Skeletal muscle satellite cell (primary cell): ENCODE measurements at regions not wholly inside any gene's neighbourhood (a gene's known extent, or its start where the extent isn't known, plus 50 kb on each side); places are given as distances from the start of the nearest gene placed in this dataset.
A peak's percentile ranks its signal among the peaks of the same experiment; 100 is the strongest.

ENCODE experiments used
- H3K27me3 ChIP-seq: 2 replicates; pipeline ENCODE4 v1.7.0; 2013; ENCODE audit warnings: low read length; ENCODE audit not compliant: control insufficient read depth, insufficient read depth
- H3K36me3 ChIP-seq: 2 replicates; pipeline ENCODE4 v1.7.0; 2013; ENCODE audit warnings: mild to moderate bottlenecking, control low read depth, low read length; ENCODE audit not compliant: insufficient read depth
- H3K4me1 ChIP-seq: 2 replicates; pipeline ENCODE4 v1.7.0; 2013; ENCODE audit warnings: low read length; ENCODE audit not compliant: control insufficient read depth, insufficient read depth
- H3K4me2 ChIP-seq: 2 replicates; pipeline ENCODE4 v1.7.0; 2013; ENCODE audit warnings: mild to moderate bottlenecking, low read length
- H3K4me3 ChIP-seq: 2 replicates; pipeline ENCODE4 v1.7.0; 2013; ENCODE audit warnings: low read length
- H3K9ac ChIP-seq: 2 replicates; pipeline ENCODE4 v1.7.0; 2013; ENCODE audit warnings: mild to moderate bottlenecking, low read depth, low read length, moderate library complexity
- H3K9me3 ChIP-seq: replicated peaks from 2 replicates; pipeline ENCODE4 v1.7.0; 2013; ENCODE audit warnings: mild to moderate bottlenecking, control low read depth, low read length

DNA sequence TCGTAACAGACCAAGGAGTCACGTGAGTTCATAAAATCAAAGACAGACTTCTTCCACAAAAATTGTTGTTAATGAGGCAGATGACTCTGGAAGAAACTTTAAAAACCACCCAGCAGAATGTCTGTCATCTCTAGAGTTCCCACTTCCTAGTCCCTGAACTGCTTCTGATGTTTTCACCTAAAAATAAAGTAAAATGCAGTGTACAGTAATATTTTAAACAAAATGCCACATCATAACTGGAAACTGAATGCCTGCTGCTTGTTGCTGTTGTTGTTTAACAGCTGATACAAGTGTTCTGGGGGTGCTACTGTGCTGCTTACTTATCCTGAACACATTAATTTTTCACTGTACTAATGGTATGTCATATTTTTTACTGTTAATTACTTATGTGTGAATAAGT lies 577.2 kb downstream of the MTRR start:
- no peak overlapping the region for H3K4me3 ChIP-seq
- no peaks in the 10 kb centered on the region for H3K36me3 ChIP-seq
- H3K9ac ChIP-seq: no peak overlapping the region
- no peaks in the 10 kb centered on the region for H3K9me3 ChIP-seq
- no peaks in the 10 kb centered on the region for H3K4me1 ChIP-seq
- H3K27me3 ChIP-seq: no peaks in the 10 kb centered on the region
- no peak overlapping the region for H3K4me2 ChIP-seq

DNA sequence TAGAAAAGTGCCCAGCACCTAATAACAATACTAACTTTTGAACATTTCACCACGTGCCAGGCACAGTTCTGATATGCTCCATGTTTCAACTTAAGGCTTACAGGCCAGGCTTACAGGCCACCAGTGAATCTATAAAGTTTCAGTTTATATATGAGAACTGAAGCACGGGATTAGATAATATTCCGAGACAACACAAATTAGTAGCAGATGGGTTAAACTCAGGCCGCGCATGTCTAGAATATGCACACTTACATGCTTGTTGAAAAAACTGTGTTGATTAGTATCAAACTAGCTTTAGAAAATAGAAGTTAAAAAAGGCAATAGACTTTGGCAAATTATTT lies 587.9 kb downstream of the MTRR start:
- H3K4me2 ChIP-seq: peak overlapping the region; percentile 82
- H3K9me3 ChIP-seq: no peaks in the 10 kb centered on the region
- H3K36me3 ChIP-seq: peaks cover 4% of the 10 kb centered on the region
- H3K9ac ChIP-seq: peak overlapping the region; percentile 69
- peaks cover 10% of the 10 kb centered on the region for H3K4me1 ChIP-seq
- no peak overlapping the region for H3K4me3 ChIP-seq
- H3K27me3 ChIP-seq: no peaks in the 10 kb centered on the region

DNA sequence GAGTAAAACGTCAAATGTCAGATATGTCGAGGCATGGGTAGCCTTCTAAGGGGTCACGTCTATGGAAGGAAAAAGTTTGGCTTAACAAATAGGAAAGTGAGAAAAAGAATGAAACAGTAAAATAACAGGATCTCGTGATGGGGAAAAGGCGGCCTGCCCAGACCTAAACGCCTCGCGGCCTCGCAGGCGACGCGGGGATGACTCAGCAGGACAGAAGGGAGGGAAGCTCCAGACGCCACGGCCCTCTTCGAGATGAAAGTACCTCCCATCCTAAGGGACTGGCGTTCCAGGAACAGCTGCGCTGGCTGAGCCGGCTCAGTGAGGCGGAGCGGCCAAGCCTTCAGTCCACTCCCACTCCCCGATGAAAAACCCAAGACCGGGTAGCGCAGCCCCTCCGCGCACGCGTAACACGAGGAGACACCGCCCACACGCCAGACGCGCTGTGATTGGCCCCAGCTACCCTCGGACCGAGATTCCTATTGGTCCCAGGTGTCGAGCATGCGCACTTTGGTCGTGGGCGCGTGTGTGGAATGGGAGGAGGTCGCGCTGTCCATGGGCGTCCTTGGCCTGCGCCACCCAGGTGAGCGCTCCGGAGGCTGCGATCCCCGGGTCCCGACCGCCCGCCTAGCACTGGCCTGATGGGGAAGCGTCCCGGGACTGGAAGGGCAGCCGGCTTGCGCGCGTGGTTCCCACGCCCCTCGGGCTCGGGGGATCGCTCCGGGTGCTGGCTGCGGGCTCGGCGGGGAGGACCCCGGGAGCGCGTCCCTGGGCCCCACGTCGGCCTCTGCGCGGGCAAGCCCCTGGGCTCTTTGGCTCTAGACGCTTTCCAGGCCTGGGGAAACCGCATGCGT lies 588.5 kb downstream of the MTRR start:
- Histone ChIP-seq H3K9me3 (no peaks in the 10 kb centered on the region), H3K4me3 (peak overlapping the region; percentile 84), H3K9ac (peak overlapping the region; percentile 91), H3K4me2 (peak overlapping the region; percentile 82), H3K36me3 (peaks cover 4% of the 10 kb centered on the region), H3K4me1 (peaks cover 10% of the 10 kb centered on the region), H3K27me3 (no peaks in the 10 kb centered on the region)

DNA sequence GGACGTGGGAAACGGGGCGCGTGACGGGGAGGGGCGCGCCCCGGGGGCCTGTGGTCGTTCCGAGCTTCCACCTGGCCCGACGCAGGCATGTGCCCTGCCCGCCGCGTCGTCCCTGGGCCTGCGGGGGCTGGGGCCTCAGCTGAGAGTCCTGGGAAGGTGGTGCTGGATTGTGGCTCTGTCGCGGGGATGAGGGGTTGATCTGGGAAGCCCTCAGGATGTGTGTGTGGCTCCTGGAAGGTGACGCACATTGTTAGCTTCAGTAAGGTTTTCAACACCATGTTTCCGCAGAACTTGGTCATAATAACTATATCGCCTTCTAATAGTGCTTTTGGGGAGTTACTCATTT lies 589.1 kb downstream of the MTRR start:
- Histone ChIP-seq H3K4me2 (peak overlapping the region; percentile 82), H3K9me3 (no peaks in the 10 kb centered on the region), H3K36me3 (peaks cover 4% of the 10 kb centered on the region), H3K27me3 (no peaks in the 10 kb centered on the region), H3K4me3 (peak overlapping the region; percentile 84), H3K9ac (peak overlapping the region; percentile 91), H3K4me1 (peaks cover 10% of the 10 kb centered on the region)

DNA sequence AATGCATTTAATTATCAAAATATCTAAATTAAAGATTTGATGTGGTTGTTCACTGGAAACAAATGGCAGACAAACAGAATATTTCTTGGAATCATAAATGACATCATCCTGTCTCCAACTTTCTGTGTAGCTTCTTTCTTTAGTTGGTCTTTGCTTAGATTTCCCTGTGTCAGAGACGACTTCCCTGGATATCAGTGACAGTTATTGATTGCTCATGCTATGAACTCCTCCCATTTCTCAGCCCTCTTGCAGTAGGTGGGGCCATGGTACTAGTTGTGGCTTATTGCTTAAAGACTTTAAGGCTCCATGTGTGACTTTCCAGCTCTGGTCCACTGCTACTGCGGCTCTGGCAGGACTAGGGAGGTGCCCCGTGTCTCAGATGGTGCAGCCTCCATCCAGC lies 592.6 kb downstream of the MTRR start:
- H3K36me3 ChIP-seq: peaks cover 4% of the 10 kb centered on the region
- no peak overlapping the region for H3K9ac ChIP-seq
- H3K4me3 ChIP-seq: no peak overlapping the region
- H3K9me3 ChIP-seq: no peaks in the 10 kb centered on the region
- H3K27me3 ChIP-seq: no peaks in the 10 kb centered on the region
- H3K4me1 ChIP-seq: peaks cover 10% of the 10 kb centered on the region
- H3K4me2 ChIP-seq: no peak overlapping the region

DNA sequence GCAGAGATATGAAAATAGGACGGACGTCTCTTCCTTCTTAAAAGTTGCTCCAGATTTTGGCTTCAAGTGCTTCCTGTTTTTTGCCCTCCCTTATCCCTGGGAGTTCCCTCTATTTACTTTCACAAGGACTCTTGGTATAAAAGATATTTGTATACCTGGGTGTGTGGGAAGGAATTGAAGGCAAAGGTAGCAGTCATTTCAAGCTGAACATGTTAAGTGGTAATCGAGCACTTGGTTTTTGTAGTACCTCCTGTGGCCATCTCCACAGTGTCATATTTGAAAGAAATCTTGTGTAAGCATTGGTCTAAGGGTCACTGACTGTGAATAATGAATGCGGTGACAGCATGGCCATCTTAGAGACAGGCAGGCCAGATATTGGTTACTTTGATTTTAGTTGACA lies 593.6 kb downstream of the MTRR start:
- no peak overlapping the region for H3K4me3 ChIP-seq
- H3K9me3 ChIP-seq: no peaks in the 10 kb centered on the region
- peaks cover 4% of the 10 kb centered on the region for H3K4me1 ChIP-seq
- H3K4me2 ChIP-seq: no peak overlapping the region
- H3K9ac ChIP-seq: no peak overlapping the region
- peaks cover 4% of the 10 kb centered on the region for H3K36me3 ChIP-seq
- H3K27me3 ChIP-seq: no peaks in the 10 kb centered on the region

DNA sequence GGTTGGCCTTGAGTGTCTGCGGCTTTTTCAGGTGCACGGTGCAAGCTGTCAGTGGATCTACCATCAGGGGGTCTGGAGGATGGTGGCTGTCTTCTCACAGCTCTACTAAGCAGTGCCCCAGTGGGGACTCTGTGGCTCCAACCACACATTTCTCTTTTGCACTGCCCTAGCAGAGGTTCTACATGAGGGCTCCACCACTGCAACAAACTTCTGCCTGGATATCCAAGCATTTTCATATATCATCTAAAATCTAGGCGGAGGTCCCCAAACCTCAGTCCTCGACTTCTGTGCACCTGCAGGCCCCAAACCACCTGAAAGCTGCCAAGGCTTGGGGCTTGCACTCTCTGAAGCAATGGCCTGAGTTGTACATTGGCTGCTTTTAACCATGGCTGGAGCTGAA lies 601.5 kb downstream of the MTRR start:
- Histone ChIP-seq H3K4me3 (no peak overlapping the region), H3K27me3 (no peaks in the 10 kb centered on the region), H3K4me2 (no peak overlapping the region), H3K36me3 (no peaks in the 10 kb centered on the region), H3K4me1 (no peaks in the 10 kb centered on the region), H3K9me3 (no peaks in the 10 kb centered on the region), H3K9ac (no peak overlapping the region)

DNA sequence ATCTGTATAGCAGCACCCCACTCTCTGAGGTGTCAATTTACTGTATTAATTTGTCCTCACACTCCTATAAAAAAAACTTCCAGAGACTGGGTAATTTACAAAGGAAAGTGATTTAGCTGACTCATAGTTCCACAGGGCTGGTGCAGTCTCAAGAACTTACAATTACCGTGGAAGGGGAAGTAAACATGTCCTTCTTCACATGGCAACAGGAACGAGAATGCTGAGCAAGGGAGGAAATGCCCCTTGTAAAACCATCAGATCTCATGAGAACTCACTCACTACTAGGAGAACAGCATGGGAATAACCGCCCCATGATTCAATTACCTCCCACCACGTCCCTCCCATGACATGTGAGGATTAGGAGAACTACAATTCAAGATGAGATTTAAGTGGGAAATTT lies 602.6 kb downstream of the MTRR start:
- Histone ChIP-seq H3K4me3 (no peak overlapping the region), H3K4me1 (no peaks in the 10 kb centered on the region), H3K27me3 (no peaks in the 10 kb centered on the region), H3K4me2 (no peak overlapping the region), H3K36me3 (no peaks in the 10 kb centered on the region), H3K9ac (no peak overlapping the region), H3K9me3 (no peaks in the 10 kb centered on the region)

DNA sequence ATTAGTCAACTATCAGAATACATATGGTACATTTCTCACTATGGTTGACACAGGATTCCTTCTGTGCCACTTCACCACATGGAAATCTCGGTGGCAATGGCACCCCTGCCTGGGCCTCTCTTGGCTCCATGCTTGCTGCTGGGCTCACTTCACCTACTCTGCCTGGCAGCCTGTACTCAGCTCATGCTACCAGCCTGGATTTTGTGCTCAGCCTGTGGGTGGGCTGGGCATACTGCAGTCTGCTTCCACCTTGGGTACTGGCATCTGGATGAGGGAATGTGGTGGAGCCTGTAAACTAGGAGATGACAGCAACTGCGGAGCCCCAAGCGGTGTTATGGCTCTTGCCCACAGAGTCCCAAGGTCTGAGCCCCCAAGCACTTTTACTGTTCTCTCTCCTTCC lies 604.1 kb downstream of the MTRR start:
- H3K9ac ChIP-seq: no peak overlapping the region
- no peak overlapping the region for H3K4me2 ChIP-seq
- H3K4me1 ChIP-seq: no peaks in the 10 kb centered on the region
- H3K4me3 ChIP-seq: no peak overlapping the region
- no peaks in the 10 kb centered on the region for H3K9me3 ChIP-seq
- H3K36me3 ChIP-seq: no peaks in the 10 kb centered on the region
- H3K27me3 ChIP-seq: no peaks in the 10 kb centered on the region

DNA sequence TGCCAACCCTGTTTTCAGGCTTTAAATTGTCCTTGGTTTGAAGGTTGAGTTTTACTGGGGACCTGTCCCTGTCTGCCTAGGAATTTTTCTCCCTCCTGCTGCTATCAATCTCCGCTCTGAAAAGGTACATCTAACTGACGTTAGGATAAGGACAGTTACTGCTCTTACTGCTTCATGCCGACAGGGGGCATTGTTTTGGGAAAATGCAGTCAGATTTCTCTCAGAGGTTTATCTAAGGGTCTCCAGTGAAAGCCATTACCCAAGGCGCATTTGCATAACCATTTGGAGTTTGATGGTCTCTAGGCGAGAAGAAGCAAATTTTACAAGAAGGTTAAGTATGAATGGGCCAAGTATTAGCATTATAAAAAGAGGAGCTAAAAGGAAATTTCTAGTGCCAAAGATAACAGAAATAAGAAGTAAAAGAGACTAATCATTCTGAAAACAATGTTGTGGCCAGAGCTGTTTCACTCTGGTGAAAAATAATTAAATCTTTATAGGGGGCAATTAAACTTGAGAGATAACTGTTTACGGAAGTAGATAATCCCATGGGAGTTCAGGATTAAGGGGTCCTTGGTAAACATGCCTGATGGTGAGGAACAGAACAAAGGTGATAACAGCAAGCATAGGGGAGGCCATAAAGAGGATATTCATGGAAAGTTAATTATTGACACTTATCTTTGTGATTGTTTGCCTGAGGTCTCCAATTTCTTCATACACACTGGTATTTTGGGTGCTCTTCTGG lies 605.0 kb downstream of the MTRR start:
- Histone ChIP-seq H3K36me3 (no peaks in the 10 kb centered on the region), H3K9me3 (no peaks in the 10 kb centered on the region), H3K4me1 (no peaks in the 10 kb centered on the region), H3K9ac (no peak overlapping the region), H3K4me3 (no peak overlapping the region), H3K27me3 (no peaks in the 10 kb centered on the region), H3K4me2 (no peak overlapping the region)

DNA sequence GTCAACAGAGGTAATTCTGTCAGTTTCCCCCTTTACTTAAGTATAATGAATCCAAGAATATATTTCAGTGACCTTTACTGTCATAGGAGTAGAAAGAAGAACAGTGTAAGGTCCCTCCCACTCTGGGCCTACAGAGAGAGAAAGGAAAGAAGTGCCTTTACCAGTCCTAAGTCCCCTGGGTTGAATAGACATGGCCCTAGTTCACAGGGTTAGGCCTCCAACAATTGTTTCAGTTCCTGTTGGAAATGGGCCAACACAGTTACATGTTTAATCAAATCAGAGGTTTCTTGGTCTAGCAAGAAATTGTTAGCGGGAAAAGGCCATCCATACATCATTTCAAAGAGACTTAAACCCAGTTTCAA lies 605.6 kb downstream of the MTRR start:
- no peaks in the 10 kb centered on the region for H3K4me1 ChIP-seq
- H3K4me3 ChIP-seq: no peak overlapping the region
- no peaks in the 10 kb centered on the region for H3K9me3 ChIP-seq
- no peaks in the 10 kb centered on the region for H3K36me3 ChIP-seq
- no peak overlapping the region for H3K4me2 ChIP-seq
- H3K27me3 ChIP-seq: no peaks in the 10 kb centered on the region
- no peak overlapping the region for H3K9ac ChIP-seq

DNA sequence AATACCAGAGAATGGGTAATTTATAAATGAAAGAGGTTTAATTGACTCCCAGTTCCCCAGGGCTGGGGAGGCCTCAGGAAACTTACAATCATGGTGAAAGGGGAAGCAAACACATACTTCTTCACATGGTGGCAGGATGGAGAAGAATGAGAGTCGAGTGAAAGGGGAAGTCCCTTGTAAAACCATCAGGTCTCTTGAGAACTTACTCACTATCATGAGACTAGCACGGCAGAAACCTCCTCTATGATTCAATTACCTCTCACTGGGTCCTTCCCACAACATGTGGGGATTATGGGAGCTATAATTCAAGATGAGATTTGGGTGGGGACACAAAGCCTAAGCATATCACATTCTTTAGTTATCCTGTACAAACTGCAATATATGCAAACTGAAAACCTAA lies 609.4 kb downstream of the MTRR start:
- H3K4me3 ChIP-seq: no peak overlapping the region
- H3K4me1 ChIP-seq: no peaks in the 10 kb centered on the region
- no peaks in the 10 kb centered on the region for H3K36me3 ChIP-seq
- no peaks in the 10 kb centered on the region for H3K9me3 ChIP-seq
- no peaks in the 10 kb centered on the region for H3K27me3 ChIP-seq
- no peak overlapping the region for H3K9ac ChIP-seq
- no peak overlapping the region for H3K4me2 ChIP-seq
